GM19455 (cell line): ENCODE measurements at regions not wholly inside any gene's neighbourhood (a gene's known extent, or its start where the extent isn't known, plus 50 kb on each side); places are given as distances from the start of the nearest gene placed in this dataset.

Experiments used
- ATAC-seq: cut with Tn5 transposase; IDR thresholded peaks from one replicate; pipeline ENCODE4 v1.9.1; 2021; ENCODE audit not compliant: unreplicated experiment

GRCh38 chr4:132818091-132818490 lies 331.0 kb upstream of the PCDH10 start:
- ATAC-seq, result no peak

- no peak for ATAC-seq
Measured at GRCh38 chr4:132823419-132823818, 325.7 kb upstream of the PCDH10 start.

- no peak for ATAC-seq
Measured at GRCh38 chr4:132824761-132825160, 324.3 kb upstream of the PCDH10 start.

GRCh38 chr4:132827522-132827921 lies 321.6 kb upstream of the PCDH10 start:
- ATAC-seq, result no peak

GRCh38 chr4:132838244-132838643 lies 310.9 kb upstream of the PCDH10 start:
- ATAC-seq, result no peak

- no peak for ATAC-seq
Measured at GRCh38 chr4:132839070-132839469, 310.0 kb upstream of the PCDH10 start.

- no peak for ATAC-seq
Measured at GRCh38 chr4:132859929-132860328, 289.2 kb upstream of the PCDH10 start.

GRCh38 chr4:132860976-132861375 lies 288.1 kb upstream of the PCDH10 start:
- ATAC-seq, result no peak

- ATAC-seq, result no peak
Measured at GRCh38 chr4:132863619-132864018, 285.5 kb upstream of the PCDH10 start.

GRCh38 chr4:132865458-132865857 lies 283.6 kb upstream of the PCDH10 start:
- no peak for ATAC-seq

- no peak for ATAC-seq
Measured at GRCh38 chr4:132865922-132866321, 283.2 kb upstream of the PCDH10 start.

- no peak for ATAC-seq
Measured at GRCh38 chr4:132866616-132867015, 282.5 kb upstream of the PCDH10 start.

GRCh38 chr4:132893787-132894186 lies 255.3 kb upstream of the PCDH10 start:
- no peak for ATAC-seq

GRCh38 chr4:132901224-132901623 lies 247.9 kb upstream of the PCDH10 start:
- no peak for ATAC-seq

- ATAC-seq, result no peak
Measured at GRCh38 chr4:132910229-132910748, 238.8 kb upstream of the PCDH10 start.

- no peak for ATAC-seq
Measured at GRCh38 chr4:132918096-132918495, 231.0 kb upstream of the PCDH10 start.

- ATAC-seq, result no peak
Measured at GRCh38 chr4:132923516-132923915, 225.6 kb upstream of the PCDH10 start.

- no peak for ATAC-seq
Measured at GRCh38 chr4:132934911-132935310, 214.2 kb upstream of the PCDH10 start.

- no peak for ATAC-seq
Measured at GRCh38 chr4:132955146-132955545, 193.9 kb upstream of the PCDH10 start.

GRCh38 chr4:132956962-132957361 lies 192.1 kb upstream of the PCDH10 start:
- ATAC-seq, result no peak

- ATAC-seq, result no peak
Measured at GRCh38 chr4:132958457-132959263, 190.4 kb upstream of the PCDH10 start.

- no peak for ATAC-seq
Measured at GRCh38 chr4:132981611-132982010, 167.5 kb upstream of the PCDH10 start.

GRCh38 chr4:132982151-132982550 lies 166.9 kb upstream of the PCDH10 start:
- ATAC-seq, result no peak
